ENCODE measurements at regions not wholly inside any gene's neighbourhood (a gene's known extent, or its start where the extent isn't known, plus 50 kb on each side); places are given as distances from the start of the nearest gene placed in this dataset.

DNA sequence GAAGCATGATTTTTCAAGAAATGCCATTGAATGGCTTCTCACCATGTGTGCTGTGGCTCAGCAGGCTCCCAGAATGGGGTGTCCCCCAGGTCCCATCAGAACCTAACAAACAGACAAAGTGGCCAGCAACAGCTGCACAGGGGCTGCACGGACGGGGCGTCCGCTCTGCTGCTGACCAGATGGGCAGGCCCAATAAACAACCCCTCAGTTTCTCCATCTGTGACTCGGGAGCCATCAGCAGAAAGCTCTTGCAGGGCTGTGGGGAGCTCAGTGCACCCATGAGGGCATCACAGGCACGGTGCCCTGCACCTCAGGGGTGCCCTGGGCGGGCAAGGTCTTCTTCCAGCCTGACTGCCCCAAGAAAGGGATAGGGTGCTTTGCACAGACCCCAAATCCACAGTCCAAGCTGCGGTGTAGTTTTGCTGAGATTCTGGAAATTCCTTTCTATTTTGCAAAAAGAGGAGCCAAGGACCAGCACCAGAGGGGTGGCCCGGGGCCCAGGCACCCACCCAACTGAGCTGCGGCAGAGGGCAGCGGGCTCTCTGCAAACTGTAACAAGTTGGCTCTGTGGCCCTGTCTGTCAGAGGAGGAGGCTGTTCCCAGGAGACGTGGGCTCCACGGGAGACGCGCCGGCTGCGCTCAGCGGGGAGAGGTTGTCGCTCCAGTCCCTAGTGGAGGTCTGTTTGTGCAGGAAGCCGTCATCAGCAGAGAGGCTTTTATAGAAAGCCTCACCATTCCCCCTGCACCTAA lies 138.7 kb upstream of the PPP1R26 start:
- no peak for DNase-seq (ENCODE audit: low read depth)

DNA sequence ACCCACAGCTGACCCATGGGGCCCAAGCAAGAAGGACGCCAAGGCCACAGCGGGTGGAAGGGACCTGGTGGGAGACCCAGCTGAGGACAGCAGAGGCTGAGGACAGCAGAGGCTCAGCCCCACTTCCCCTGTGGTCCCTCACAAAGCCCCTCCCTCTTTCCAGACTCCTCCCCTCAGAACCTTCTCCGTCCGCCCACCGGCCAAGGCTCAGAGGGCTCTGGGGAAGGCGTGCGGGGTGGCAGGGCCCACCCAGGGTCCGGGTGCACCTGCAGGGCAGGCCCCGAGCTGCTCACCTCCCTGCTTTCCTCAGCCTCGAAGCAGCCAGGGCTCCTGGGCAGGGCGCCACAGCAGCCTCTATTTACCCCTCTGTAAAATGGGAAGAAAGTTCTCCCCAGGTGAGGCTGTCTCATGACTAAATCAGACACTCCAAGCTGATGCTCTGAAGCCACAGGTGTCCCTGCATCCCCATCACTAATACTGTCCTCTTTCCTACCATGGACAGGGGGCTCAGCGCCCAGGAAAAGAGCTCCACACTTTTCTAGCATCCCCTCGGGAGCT lies 137.9 kb upstream of the PPP1R26 start:
- DNase-seq (ENCODE audit: low read depth), result no peak

DNA sequence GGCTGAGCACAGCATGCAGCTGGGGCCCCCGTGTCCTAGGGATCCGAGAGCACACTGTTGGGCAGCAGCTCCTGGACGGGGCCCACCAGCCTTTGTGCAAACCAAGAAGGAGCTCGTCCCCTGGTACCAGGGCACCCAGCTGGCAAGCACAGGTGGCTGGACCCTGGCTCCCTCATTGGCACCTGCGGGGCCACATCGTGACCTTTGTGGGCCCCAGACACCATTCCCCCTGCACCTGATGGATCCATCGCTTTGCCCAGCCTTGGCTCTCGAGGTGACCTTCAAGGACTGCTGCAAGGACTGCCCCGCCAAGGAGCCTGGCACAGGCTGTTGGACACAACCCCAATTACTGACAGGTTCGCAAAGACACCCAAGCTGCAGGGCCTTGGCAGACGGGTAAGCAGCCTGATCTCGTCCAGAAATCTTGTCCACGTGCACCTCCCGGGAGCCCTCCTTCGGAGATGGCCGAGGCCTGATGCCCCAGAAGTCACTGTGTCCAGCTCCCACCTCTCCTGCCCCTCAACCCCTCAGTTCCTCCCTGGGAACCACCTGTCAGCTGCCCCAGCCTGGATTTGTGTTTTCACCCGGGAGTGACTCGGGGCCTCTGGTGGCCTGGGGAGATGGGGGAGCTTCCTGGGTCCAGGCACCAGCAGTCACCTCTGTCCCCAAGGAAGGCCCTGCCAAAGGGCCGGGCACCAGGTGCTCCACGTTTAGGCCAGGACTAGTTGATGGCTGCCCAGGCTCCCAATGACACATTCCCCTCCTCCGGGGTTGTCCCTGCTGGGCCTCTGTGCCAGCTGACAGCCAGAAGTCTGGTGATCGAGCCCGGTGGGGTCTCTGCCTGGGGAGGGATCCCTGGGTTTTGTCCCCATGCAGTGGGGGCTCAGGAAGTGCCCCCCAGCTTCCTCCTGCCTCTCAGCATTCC lies 137.1 kb upstream of the PPP1R26 start:
- no peak for DNase-seq (ENCODE audit: low read depth)

DNA sequence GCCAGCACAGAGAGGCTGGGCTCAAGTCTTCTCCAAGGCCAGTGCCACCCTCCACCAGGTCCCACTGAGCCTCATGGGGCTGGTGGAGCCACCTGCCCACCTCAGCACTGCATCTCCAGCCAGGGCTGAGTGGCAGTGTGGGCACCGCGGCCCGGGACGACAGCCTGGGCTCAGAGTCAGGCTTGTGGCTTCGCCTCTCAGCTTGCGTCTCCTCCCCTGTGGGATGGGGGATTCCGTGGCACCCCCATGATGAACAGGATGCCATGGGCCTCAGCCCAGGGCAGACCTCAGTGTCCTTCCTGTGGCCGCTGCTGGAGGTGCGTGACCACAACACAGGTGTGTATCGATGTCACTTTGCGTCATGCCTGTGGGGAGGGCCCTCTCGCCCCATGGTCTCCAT lies 136.4 kb upstream of the PPP1R26 start:
- DNase-seq (ENCODE audit: low read depth), result no peak

DNA sequence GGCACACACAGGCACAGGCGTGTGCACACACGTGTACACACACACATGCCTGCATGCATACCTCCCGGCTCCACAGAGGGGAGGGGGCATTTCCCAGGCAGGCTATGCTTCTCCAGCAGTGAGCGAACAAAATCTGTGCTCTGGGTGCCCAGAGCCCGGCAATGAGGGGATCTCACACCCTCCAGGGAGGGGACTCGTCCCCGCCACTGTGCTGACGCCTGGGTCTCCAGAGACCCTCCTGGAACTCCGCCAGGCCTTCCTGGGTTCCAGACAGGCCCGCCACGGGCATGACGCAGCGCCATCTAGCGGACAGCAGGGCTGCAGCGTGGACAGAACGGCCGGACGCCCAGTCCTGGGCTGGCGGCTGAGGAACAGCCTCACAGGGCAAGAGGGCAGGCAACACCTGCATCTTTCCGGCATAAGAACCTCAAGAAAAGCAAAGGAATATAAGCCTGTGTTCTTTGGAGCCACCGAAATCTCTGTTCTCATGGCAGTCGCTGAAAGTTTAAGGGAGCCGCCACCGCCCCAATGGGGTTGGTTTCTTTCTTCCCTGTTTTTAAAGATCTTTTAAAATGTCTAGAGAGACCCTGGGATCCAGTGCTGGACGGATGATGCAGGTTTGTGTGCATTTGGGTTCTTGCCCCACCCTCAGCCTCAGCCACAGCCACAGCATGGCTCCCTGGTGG lies 135.6 kb upstream of the PPP1R26 start:
- DNase-seq (ENCODE audit: low read depth), result peak; percentile 8

DNA sequence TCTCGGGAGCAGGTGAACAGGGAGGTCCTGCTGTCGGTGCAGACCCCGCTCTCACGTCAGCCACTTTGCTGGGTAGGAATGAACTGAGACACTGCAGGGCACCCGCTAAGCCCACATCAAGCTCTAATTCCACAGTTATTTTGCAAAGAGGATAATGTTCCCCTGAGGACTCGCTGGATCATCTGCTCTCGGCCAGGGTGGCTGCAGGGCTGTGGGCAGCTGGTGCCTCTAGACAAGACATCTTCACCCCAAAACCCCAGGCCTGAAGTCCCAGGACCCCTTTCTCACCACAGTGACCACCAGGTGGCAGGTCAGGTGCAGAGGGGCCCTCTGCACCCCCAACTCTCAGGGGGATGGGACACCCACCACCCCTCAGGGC lies 135.1 kb upstream of the PPP1R26 start:
- no peak for DNase-seq (ENCODE audit: low read depth)

DNA sequence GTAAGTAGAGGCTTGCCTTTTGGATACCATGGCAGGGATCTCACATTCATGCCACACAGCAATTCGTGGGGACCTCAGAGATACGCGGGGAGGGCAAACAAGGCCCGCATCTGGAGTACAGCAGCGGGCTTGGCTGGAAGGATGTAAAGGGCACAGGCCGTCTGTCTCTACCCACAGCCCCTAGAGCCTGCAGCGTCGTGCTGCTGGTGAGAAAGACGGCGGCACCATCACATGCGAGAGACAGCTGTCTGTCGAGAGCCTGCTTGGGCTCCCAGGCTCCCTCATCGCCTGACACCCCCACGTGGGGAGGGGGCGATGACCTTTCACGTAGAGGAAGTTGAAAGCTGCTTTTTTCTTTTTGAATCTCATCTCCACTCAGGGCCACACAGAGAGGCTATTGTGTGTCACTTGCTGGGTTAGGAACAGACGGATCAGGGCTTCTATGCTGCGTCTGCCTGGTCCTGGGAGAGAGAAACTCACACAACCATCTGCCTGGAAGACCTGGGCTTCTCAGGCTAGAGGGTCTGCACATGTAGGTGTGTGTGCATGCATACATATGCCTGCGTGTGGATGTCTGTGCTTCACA lies 134.6 kb upstream of the PPP1R26 start:
- no peak for DNase-seq (ENCODE audit: low read depth)

DNA sequence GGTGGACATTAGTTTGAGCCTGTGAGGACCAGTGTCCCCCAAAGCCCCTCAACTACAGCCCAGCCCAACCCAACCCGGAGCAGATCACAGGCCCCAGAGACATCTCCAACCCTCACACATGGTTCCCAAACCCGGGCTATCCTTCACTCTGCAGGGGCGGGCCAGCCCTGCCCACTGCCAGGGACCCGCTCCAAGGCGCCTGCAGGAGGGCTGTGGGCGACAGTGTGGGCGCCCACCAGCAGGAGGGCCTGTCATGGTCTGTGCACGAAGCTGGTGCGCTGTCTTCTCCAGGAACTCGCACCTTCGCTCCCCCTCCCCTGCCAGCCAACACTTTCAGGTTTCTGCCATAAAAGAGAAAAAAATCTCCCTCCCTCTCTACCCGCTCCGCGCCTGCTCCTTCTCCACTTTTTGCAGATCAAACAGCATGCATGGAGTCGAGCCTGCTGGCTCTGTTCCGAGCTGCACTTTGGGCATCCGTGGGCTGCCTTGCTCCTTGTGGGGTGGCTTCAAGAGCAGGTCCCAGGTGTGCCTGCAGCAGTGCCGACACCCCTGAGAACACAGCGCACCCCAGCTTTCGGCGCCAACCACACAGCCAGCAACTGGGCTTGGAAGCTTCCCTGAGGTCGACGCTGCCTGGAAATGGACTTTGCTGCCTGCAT lies 133.7 kb upstream of the PPP1R26 start:
- DNase-seq (ENCODE audit: low read depth), result no peak

DNA sequence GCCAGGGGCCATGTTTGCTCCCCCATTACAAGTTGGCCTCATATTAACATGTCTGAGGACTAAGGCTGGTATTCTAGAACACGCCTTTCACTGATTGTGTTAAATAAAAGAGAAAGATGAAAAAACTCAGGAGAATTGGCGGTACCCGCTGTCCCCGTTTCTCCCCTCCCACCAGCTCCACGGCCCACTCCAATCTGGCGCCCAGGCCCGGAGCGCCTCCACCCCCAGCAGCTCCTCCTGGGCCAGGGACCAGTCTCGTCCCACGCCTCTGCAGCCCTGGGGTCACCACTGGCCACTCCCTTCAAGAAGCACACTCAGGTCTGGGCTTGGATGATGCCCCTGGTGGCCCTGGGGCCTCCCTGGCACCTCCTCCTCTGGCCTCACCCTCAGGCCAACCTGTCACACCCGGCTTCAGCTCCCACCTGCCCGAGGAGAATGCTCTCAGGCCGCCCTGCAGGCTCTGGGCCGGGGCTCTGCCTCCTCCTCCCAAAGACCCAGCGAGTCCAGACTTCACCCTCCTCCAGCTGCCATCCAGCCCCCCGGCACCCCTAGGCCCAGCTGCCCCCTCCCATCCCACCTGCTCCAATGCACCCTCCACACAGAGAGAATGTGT lies 133.0 kb upstream of the PPP1R26 start:
- DNase-seq (ENCODE audit: low read depth), result no peak

DNA sequence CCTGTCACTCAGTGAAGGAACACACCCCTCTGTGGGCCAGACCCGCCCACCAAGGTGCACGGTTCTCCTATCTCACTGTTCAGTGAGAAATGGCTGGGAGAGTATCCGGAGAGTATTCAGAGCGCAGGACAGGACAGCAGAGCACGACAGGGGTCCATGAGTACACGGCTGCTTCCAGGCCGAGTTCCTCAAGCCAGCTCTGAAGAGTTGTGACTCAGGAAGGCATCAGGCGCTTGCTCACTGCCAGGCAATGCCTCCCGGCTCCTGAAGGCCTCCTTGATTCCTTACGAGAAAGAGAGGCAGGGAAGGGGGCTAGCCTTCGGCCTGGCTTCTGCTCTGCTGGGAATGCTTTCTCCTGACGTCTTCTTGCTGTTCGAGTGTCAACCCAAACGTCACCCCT lies 132.1 kb upstream of the PPP1R26 start:
- DNase-seq (ENCODE audit: low read depth), result no peak

DNA sequence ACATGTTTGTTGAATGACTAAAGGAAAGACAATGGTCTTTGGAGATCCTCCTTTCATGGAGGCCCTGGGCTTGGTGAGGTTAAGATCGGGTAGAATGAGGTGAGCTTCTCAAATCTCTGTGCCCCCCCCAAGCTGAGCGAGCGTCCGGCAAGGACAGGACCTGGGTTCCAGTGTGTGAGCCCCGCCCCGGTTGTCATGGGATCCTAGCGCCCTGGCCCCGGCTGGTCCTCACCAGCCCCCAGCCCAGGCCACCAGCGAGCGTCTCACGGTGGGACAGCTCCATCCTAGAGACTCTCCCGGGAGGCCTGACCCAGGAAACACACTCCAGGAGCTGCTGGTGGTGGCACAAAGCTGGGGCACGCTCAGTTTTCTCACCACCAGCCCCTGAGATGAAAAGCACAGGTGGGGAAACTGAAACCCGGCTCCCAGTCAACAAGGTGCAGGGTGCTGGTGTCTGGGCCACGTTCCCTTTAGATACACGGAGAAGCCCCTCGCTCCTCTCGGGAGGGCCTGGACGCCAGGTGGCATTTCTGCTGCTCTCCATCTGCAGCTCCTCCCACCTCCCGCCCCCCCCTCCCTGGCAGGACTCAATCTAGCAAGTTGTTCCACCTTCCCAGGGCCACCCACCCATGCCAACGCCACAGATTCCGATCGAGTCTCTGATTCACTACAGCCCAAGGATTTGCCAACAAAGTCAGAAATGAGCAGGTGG lies 131.3 kb upstream of the PPP1R26 start:
- DNase-seq (ENCODE audit: low read depth), result no peak

DNA sequence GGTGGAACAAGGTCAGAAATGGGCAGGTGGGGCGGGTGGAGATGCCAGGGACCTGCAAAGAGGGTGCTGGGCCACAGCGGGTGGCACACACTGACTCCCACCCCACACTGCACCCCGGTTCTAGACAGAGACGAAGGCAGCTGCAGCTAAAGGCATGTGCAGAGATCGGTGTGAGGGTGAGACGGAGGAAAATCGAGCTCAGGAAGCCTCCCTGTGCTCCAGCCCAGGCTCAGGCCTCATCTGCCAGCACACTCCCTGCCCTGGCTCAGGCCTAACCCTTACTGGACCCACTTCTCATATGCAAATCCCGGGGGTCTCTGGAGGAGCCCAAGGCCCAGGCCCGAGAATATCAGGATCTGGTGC lies 130.8 kb upstream of the PPP1R26 start:
- no peak for DNase-seq (ENCODE audit: low read depth)

DNA sequence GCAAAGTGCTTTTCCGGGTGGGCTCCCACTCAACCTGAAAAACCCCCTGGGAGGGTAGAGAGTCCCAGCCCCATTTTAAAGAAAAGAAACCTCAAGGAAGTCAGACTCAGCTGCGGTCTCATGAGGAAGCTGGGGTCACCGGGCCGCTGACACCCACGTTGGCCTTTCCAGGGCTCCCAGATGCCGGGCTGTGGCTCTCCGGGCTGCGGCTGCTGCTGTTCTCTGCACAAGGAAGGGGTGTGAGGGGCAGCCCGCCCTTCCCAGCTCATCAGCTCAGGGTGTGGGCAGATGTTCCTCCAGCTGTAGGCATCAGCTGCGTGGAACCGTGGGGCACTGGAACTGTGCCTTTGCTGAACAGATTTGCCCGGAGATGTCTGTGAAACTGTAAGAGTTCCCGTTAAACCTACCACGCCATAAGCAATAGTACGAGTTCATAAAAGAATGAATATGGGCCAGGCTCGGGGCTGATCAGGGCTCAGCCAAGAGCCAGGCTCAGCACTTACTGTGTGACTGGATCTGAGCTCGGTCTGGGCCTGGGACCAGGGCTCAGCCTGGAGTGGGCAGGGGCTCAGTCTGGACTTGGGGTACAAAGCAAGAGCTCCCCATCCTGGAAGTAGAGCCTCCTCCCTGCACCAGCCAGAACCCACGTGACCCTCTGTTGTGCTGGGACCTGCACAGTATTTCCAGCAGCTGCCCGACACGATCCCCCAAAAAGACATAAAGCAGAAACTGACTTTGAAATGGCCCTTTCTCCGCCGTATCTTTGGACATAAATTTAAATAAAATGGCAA lies 130.2 kb upstream of the PPP1R26 start:
- DNase-seq (ENCODE audit: low read depth), result no peak

DNA sequence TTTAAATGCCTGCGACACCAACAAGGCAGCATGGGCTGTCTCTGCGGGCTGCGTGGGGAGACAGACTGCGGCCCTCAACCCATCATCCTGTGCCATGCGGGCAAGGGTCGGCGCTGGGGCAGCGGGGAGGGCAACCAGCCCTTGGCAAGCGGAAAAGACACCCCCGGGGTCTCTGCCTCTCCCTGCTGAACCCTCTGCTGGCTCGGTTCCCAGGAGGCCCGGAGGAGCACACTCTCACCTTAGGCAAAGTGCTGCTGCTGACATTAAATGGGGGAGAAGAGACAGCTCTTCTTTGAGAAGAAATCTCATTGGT lies 129.6 kb upstream of the PPP1R26 start:
- DNase-seq (ENCODE audit: low read depth), result no peak

DNA sequence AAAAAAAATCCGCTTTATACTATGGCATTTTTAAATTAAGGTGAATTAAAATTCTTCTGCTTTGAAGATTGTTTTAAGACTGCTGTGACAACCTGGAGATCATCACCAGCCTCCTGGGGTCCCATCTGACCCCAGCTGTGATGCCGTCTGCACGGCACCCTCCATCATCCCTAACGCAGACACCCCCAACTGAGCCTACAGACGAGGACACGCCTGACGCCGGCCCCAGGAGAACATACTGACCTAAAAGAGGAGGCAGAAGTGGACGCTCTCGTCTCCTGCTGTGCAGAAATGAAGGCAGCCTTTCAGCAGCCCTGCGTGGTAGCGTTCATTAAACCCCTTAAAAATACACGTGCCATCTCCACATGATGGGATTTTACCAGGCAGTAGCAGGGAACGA lies 125.6 kb upstream of the PPP1R26 start:
- DNase-seq (ENCODE audit: low read depth), result no peak

DNA sequence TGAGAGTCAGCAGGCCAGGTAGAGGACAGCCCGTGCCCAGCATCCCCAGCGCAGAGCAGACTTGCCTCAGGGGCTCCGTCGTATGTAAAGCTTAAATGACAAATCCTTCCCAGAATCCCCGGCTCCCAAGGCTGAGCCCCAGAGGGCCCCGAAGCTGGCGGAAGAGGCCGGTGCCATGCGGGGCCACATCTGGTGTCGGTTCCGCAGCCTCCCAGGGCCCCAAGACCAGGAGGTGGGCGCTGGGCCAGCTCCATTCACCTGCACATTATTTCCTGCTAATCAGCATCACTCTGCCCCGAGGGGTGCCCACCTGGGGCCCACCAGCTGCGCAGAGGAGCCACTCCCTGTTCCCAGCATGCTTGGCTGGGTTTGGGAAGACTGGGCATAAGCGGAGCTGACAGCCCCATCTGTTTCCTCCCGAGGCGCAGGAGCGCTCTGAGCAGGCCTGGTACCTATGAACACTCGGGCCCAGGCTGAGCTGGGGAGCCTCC lies 124.0 kb upstream of the PPP1R26 start:
- DNase-seq (ENCODE audit: low read depth), result no peak

DNA sequence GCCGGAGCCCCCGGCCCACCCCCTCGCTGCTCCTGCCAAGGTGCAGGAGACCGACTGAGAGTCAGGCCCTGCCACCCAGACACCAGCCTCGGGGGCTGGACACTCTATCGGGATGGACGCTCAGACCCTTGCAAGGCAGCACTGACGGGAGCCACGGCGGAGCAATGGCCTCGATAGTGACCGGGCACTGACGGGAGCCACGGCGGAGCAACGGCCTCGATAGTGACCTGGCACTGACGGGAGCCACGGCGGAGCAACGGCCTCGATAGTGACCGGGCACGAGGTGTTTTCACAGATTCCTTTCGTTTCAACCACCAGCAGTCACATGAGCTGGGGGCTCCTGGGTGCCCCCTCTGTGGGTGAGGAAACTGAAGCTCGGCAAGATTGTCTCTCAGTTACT lies 123.6 kb upstream of the PPP1R26 start:
- DNase-seq (ENCODE audit: low read depth), result no peak

DNA sequence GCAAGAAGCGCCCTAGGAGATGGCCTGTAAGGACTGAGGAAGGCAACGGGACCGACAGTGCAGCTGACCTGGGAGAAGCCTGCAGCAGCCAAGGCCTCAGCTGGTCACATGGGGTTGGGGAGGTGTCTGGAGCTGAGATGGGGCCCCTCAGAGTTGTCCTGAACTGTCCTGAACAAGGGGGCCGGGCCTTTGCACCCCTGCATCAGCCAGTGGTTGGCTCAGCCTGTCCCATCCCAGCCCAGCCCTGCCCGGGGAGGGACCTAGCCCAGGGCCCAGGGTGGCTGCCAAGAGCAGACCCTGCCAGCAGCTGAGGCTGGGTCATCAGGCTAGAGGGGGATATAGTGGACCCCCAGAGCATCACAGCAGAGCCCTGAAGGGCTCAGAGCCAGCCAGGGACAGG lies 122.8 kb upstream of the PPP1R26 start:
- no peak for DNase-seq (ENCODE audit: low read depth)

DNA sequence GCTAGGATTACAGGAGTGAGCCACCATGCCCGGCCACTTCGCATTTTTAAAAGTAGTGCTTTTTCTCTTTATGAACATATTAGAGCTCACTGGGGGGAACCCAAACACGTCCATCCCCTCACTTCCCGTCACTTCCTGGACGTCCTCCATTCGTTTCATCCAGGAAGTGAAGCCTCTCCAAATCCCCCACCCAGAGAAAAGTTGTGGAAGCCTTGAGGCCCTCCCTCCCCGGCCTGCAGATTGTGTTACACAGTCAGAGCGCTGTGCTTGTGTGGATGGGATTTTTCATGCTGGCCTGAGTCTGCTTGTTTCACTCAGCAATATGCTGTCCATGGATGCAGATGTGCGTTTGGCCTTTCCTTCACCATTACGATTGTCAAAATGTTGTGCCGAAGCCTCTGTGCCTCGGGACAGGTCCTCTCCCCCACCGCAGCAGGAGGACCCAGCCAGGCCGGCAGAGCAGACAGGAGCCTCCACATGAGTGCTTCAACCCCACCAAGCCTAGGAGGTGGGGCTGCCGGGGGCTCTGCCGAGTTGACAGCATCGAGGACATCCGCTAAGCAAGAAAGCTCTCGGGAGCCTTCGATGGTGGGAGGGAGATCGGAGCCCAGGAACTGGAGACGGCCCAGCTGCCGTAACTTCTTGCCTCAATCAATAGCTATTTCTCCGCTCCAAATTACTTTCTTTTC lies 121.6 kb upstream of the PPP1R26 start:
- DNase-seq (ENCODE audit: low read depth), result no peak
